Parathyroid adenoma (tissue), 2 donors: ENCODE measurements at regions not wholly inside any gene's neighbourhood (a gene's known extent, or its start where the extent isn't known, plus 50 kb on each side); places are given as distances from the start of the nearest gene placed in this dataset.
"Not testable (repeated sequence)": the region's sequence is repeated elsewhere in the genome, so short reads cannot be mapped to it uniquely, and the experiment has no call there.

Source experiments
- H2AFZ ChIP-seq: fragments of 300-600 bp; sonication (generic); one replicate; pipeline ENCODE4 v1.7.0; 2017; ENCODE audit warnings: antibody characterized with exemption, mild to moderate bottlenecking
- H3K27ac ChIP-seq: fragments of 300-600 bp; sonication (generic); one replicate; pipeline ENCODE4 v1.7.0; 2017
- H3K27me3 ChIP-seq: fragments of 300-600 bp; sonication (generic); one replicate; pipeline ENCODE4 v1.7.0; 2017; ENCODE audit warnings: low read length; ENCODE audit not compliant: control insufficient read depth, insufficient read depth
- H3K36me3 ChIP-seq: fragments of 300-600 bp; sonication (generic); one replicate; pipeline ENCODE4 v1.7.0; 2017; ENCODE audit warnings: low read length; ENCODE audit not compliant: control insufficient read depth, insufficient read depth
- H3K4me1 ChIP-seq: fragments of 300-600 bp; sonication (generic); one replicate; pipeline ENCODE4 v1.7.0; 2017; ENCODE audit warnings: control low read depth
- H3K4me2 ChIP-seq: fragments of 300-600 bp; sonication (generic); one replicate; pipeline ENCODE4 v1.7.0; 2017; ENCODE audit warnings: low read length
- H3K4me3 ChIP-seq: fragments of 300-600 bp; sonication (generic); one replicate; pipeline ENCODE4 v1.7.0; 2017; ENCODE audit warnings: low read depth, low read length
- H3K79me2 ChIP-seq: fragments of 300-600 bp; sonication (generic); one replicate; pipeline ENCODE4 v1.7.0; 2017; ENCODE audit warnings: control low read depth
- H3K9ac ChIP-seq: fragments of 300-600 bp; sonication (generic); one replicate; pipeline ENCODE4 v1.7.0; 2017; ENCODE audit warnings: mild to moderate bottlenecking
- H3K9me3 ChIP-seq: fragments of 300-600 bp; sonication (generic); one replicate; pipeline ENCODE4 v1.7.0; 2017; ENCODE audit warnings: low read length; ENCODE audit not compliant: control insufficient read depth
- TF ChIP-seq, protein P1 (sequence below): fragments of 300-600 bp; sonication (generic); IDR thresholded peaks from one replicate; pipeline ENCODE4 v1.7.0; 2017; ENCODE audit warnings: antibody characterized with exemption, mild to moderate bottlenecking
- donor health status: primary hyperparathyroidism.

GRCh38 chr12:76666290-76666835, 97.6 kb upstream of the ZDHHC17 start:
- Histone ChIP-seq H3K9ac (no peak overlapping the region), H3K79me2 (no peaks in the 10 kb centered on the region), H3K4me3 (no peak overlapping the region), H3K4me1 (no peaks in the 10 kb centered on the region), H2AFZ (no peak overlapping the region), H3K27ac (no peak overlapping the region), H3K4me2 (no peak overlapping the region), H3K36me3 (no peaks in the 10 kb centered on the region), H3K9me3 (no peaks in the 10 kb centered on the region), H3K27me3 (no peaks in the 10 kb centered on the region)
- TF ChIP-seq, protein P1, sequence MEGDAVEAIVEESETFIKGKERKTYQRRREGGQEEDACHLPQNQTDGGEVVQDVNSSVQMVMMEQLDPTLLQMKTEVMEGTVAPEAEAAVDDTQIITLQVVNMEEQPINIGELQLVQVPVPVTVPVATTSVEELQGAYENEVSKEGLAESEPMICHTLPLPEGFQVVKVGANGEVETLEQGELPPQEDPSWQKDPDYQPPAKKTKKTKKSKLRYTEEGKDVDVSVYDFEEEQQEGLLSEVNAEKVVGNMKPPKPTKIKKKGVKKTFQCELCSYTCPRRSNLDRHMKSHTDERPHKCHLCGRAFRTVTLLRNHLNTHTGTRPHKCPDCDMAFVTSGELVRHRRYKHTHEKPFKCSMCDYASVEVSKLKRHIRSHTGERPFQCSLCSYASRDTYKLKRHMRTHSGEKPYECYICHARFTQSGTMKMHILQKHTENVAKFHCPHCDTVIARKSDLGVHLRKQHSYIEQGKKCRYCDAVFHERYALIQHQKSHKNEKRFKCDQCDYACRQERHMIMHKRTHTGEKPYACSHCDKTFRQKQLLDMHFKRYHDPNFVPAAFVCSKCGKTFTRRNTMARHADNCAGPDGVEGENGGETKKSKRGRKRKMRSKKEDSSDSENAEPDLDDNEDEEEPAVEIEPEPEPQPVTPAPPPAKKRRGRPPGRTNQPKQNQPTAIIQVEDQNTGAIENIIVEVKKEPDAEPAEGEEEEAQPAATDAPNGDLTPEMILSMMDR = no peak

- Histone ChIP-seq H3K4me3 (no peak overlapping the region), H3K27ac (no peak overlapping the region), H3K79me2 (no peaks in the 10 kb centered on the region), H3K4me2 (no peak overlapping the region), H2AFZ (no peak overlapping the region), H3K9me3 (no peaks in the 10 kb centered on the region), H3K36me3 (no peaks in the 10 kb centered on the region), H3K27me3 (no peaks in the 10 kb centered on the region), H3K9ac (no peak overlapping the region), H3K4me1 (no peaks in the 10 kb centered on the region)
- TF ChIP-seq, protein P1 = no peak
Observed at GRCh38 chr12:76669981-76670380, 93.9 kb upstream of the ZDHHC17 start.

- Histone ChIP-seq H3K36me3 (no peaks in the 10 kb centered on the region), H3K79me2 (no peaks in the 10 kb centered on the region), H3K9me3 (no peaks in the 10 kb centered on the region), H3K9ac (no peak overlapping the region), H3K4me2 (no peak overlapping the region), H3K27me3 (no peaks in the 10 kb centered on the region), H2AFZ (no peak overlapping the region), H3K4me3 (no peak overlapping the region), H3K4me1 (no peaks in the 10 kb centered on the region), H3K27ac (no peak overlapping the region)
- TF ChIP-seq, protein P1 = no peak
Observed at GRCh38 chr12:76670776-76671175, 93.1 kb upstream of the ZDHHC17 start.

GRCh38 chr12:76674669-76675315, 89.1 kb upstream of the ZDHHC17 start:
- Histone ChIP-seq H3K9me3 (no peaks in the 10 kb centered on the region), H3K4me3 (no peak overlapping the region), H3K27ac (no peak overlapping the region), H3K79me2 (no peaks in the 10 kb centered on the region), H3K36me3 (no peaks in the 10 kb centered on the region), H3K27me3 (no peaks in the 10 kb centered on the region), H3K4me1 (no peaks in the 10 kb centered on the region), H3K9ac (no peak overlapping the region), H2AFZ (no peak overlapping the region), H3K4me2 (no peak overlapping the region)
- TF ChIP-seq, protein P1 = no peak

DNA sequence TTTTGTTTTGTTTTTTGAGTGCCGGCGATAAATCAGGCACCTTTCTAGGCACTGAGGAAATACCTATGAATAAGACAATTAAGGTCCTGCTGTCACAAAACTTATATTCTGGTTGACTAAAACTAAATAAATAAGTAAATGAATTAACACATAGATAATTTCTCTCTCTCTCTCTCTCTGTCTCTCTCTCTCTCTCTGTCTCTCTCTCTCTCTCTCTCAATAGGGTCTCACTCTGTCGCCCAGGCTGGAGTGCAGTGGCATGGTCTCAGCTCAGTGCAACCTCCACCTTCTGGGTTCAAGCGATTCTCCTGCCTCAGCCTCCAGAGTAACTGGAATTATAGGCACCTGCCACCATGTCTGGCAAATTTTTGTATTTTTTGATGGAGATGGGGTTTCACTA, 87.7 kb upstream of the ZDHHC17 start:
- H3K9ac ChIP-seq, H2AFZ ChIP-seq, H3K27ac ChIP-seq, H3K27me3 ChIP-seq, H3K4me2 ChIP-seq, H3K4me1 ChIP-seq, H3K9me3 ChIP-seq, H3K4me3 ChIP-seq, H3K36me3 ChIP-seq, H3K79me2 ChIP-seq: not testable (repeated sequence)
